MM.1S (cell line): ENCODE measurements at regions not wholly inside any gene's neighbourhood (a gene's known extent, or its start where the extent isn't known, plus 50 kb on each side); places are given as distances from the start of the nearest gene placed in this dataset.

Source experiments
- DNase-seq: peaks from one replicate; pipeline ENCODE4 v3.0.0-alpha.2; 2015
- H2AFZ ChIP-seq: fragments of 300-600 bp; sonication (generic); 2 replicates; pipeline ENCODE4 v1.6.0; 2016; ENCODE audit warnings: antibody characterized with exemption, low read length
- H3F3A ChIP-seq: fragments of 300-600 bp; sonication (generic); 2 replicates; pipeline ENCODE4 v1.6.1; 2016; ENCODE audit warnings: mild to moderate bottlenecking, antibody characterized with exemption, low read length, moderate library complexity, mixed read lengths; ENCODE audit not compliant: insufficient read depth
- H3K27ac ChIP-seq: fragments of 300-600 bp; sonication (generic); 2 replicates; pipeline ENCODE4 v1.5.1; 2016; ENCODE audit warnings: mild to moderate bottlenecking, low read length
- H3K27me3 ChIP-seq: fragments of 300-600 bp; sonication (generic); replicated peaks from 2 replicates; pipeline ENCODE4 v1.6.0; 2016; ENCODE audit warnings: low read length; ENCODE audit not compliant: insufficient read depth
- H3K36me3 ChIP-seq: fragments of 300-600 bp; sonication (generic); replicated peaks from 2 replicates; pipeline ENCODE4 v1.6.1; 2016; ENCODE audit warnings: mild to moderate bottlenecking, low read length, mixed read lengths; ENCODE audit not compliant: insufficient read depth
- H3K4me1 ChIP-seq: fragments of 300-600 bp; sonication (generic); 2 replicates; pipeline ENCODE4 v1.6.1; 2016; ENCODE audit warnings: low read length, mixed read lengths
- H3K4me2 ChIP-seq: fragments of 300-600 bp; sonication (generic); 2 replicates; pipeline ENCODE4 v1.6.0; 2016; ENCODE audit warnings: low read depth, low read length
- H3K4me3 ChIP-seq: fragments of 300-600 bp; sonication (generic); 2 replicates; pipeline ENCODE4 v1.5.1; 2016; ENCODE audit warnings: low read length, mixed read lengths
- H3K79me2 ChIP-seq: fragments of 300-600 bp; sonication (generic); 2 replicates; pipeline ENCODE4 v1.6.1; 2016; ENCODE audit warnings: mixed run types, low read length, mixed read lengths
- H3K9ac ChIP-seq: fragments of 300-600 bp; sonication (generic); 2 replicates; pipeline ENCODE4 v1.6.1; 2016; ENCODE audit warnings: low read length, mixed read lengths
- H3K9me2 ChIP-seq: fragments of 300-600 bp; sonication (generic); replicated peaks from 2 replicates; pipeline ENCODE4 v1.6.1; 2016; ENCODE audit warnings: mild to moderate bottlenecking, low read length, mixed read lengths; ENCODE audit not compliant: insufficient read depth
- H3K9me3 ChIP-seq: fragments of 300-600 bp; sonication (generic); replicated peaks from 2 replicates; pipeline ENCODE4 v1.6.1; 2016; ENCODE audit warnings: mild to moderate bottlenecking, low read length, mixed read lengths; ENCODE audit not compliant: insufficient read depth
- H4K20me1 ChIP-seq: fragments of 300-600 bp; sonication (generic); 2 replicates; pipeline ENCODE4 v1.6.1; 2016; ENCODE audit warnings: mild to moderate bottlenecking, low read length, moderate library complexity, mixed read lengths; ENCODE audit not compliant: insufficient read depth
- EZH2 ChIP-seq: fragments of 300-600 bp; sonication (generic); optimal IDR thresholded peaks from 2 replicates; pipeline ENCODE3; 2017; ENCODE audit warnings: low read depth, mild to moderate bottlenecking, antibody characterized with exemption, low read length, mixed read lengths
- EZH2phosphoT487 ChIP-seq: fragments of 300-600 bp; sonication (generic); IDR thresholded peaks from 2 replicates; pipeline ENCODE4 v1.6.1; 2018; ENCODE audit warnings: antibody characterized with exemption, low read length
- TF ChIP-seq, protein P1 (sequence below): fragments of 300-600 bp; sonication (generic); IDR thresholded peaks from 2 replicates; pipeline ENCODE4 v1.5.1; 2016; ENCODE audit warnings: antibody characterized with exemption, low read length, mixed read lengths

DNA sequence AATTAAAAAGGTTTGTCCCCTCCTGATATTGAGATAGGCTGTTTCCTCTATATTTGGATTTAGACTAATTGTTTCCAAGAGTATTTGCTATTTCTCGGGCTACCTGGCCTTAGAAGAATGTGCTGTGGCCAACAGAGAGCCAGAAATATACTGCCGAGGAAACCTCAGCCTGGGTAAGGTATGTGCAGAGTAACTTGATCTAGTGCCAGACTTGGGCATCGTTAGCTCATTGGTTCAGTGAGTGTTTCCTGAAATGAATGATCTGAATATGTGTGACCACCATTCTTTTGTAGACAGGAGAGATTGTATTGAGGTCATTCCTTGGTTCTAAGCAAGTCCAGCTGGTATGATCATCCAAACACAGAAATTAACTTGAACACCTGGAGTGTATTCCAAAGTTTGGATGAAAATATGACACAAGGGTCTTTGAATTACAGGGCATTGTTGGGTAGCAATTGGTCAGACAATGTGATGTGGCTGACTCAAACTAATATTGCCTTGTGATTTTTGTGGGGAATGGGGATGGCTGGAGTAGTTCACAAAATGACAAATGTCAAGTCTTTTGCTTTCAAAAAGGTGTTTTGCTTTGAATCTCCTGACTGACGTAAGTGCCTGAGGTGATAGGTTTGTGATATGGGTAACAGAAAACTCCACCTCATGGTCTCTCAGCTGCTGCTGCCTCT lies 100.2 kb upstream of the CXCL13 start:
- no peaks in the 10 kb centered on the region for H3K79me2 ChIP-seq
- no peak for DNase-seq
- no peaks in the 10 kb centered on the region for H3K4me1 ChIP-seq
- no peak overlapping the region for H3K9ac ChIP-seq
- no peak overlapping the region; the same call in 1 of the 2 replicates for H3K27ac ChIP-seq
- H2AFZ ChIP-seq, result no peak overlapping the region
- no peaks in the 10 kb centered on the region for H4K20me1 ChIP-seq
- H3K9me2 ChIP-seq, result no peaks in the 10 kb centered on the region
- no peaks in the 10 kb centered on the region for H3K36me3 ChIP-seq
- H3K27me3 ChIP-seq, result no peaks in the 10 kb centered on the region
- TF ChIP-seq, protein P1, sequence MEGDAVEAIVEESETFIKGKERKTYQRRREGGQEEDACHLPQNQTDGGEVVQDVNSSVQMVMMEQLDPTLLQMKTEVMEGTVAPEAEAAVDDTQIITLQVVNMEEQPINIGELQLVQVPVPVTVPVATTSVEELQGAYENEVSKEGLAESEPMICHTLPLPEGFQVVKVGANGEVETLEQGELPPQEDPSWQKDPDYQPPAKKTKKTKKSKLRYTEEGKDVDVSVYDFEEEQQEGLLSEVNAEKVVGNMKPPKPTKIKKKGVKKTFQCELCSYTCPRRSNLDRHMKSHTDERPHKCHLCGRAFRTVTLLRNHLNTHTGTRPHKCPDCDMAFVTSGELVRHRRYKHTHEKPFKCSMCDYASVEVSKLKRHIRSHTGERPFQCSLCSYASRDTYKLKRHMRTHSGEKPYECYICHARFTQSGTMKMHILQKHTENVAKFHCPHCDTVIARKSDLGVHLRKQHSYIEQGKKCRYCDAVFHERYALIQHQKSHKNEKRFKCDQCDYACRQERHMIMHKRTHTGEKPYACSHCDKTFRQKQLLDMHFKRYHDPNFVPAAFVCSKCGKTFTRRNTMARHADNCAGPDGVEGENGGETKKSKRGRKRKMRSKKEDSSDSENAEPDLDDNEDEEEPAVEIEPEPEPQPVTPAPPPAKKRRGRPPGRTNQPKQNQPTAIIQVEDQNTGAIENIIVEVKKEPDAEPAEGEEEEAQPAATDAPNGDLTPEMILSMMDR, result no peak
- TF ChIP-seq EZH2phosphoT487, result no peak
- TF ChIP-seq EZH2, result no peak
- H3K4me2 ChIP-seq, result no peak overlapping the region
- no peaks in the 10 kb centered on the region for H3K9me3 ChIP-seq
- no peaks in the 10 kb centered on the region for H3F3A ChIP-seq
- no peak overlapping the region for H3K4me3 ChIP-seq

DNA sequence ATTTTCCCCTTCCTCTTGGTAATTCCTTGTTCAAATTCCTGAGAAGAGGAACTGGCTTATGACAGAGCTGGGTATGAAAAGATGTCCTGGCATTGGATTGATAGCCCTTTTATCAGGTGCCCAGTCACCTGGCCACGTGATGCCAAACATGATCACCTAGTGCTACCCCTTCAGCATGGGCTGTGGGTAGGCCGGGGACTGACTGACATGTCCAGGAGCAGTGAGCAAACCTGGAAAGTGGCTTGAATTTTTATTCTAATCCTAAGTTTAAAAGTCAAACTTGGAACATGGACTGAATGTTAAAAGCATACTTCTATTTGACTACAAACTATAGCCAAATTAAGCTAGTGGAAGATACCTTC lies 99.7 kb upstream of the CXCL13 start:
- TF ChIP-seq EZH2 (no peak), EZH2phosphoT487 (no peak)
- TF ChIP-seq, protein P1, result no peak
- Histone ChIP-seq H3K9ac (no peak overlapping the region), H3K27ac (no peak overlapping the region), H3K36me3 (no peaks in the 10 kb centered on the region), H2AFZ (no peak overlapping the region), H3K4me1 (no peaks in the 10 kb centered on the region), H3K9me2 (no peaks in the 10 kb centered on the region), H3K4me3 (no peak overlapping the region), H3K79me2 (no peaks in the 10 kb centered on the region), H3K9me3 (no peaks in the 10 kb centered on the region), H4K20me1 (no peaks in the 10 kb centered on the region), H3F3A (no peaks in the 10 kb centered on the region), H3K27me3 (no peaks in the 10 kb centered on the region), H3K4me2 (no peak overlapping the region)
- DNase-seq, result no peak

DNA sequence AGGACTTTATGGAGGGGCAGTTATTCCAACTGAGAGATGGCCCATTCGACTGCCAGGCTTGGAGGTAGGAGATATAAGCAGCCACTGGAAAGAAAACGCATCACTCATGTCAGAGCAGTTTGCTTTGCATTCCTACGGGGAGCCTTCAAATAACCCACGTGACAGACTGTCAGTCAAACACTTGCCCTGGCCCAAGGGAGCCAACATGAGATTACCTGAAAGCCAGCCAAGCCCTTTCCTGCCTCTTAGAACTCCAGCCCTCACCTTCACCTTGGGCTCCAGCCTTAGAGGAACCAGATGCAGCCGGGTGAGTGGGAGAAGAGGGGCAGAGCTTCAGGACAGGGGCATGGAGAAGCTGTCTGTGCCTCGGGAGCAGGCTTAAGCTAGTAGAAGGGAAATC lies 95.3 kb upstream of the CXCL13 start:
- Histone ChIP-seq H2AFZ (no peak overlapping the region), H3K9me2 (no peaks in the 10 kb centered on the region), H4K20me1 (no peaks in the 10 kb centered on the region), H3K4me1 (no peaks in the 10 kb centered on the region), H3K9ac (no peak overlapping the region), H3K79me2 (no peaks in the 10 kb centered on the region), H3K36me3 (no peaks in the 10 kb centered on the region), H3K27ac (no peak overlapping the region), H3K4me3 (no peak overlapping the region), H3K9me3 (no peaks in the 10 kb centered on the region), H3K4me2 (no peak overlapping the region), H3K27me3 (no peaks in the 10 kb centered on the region), H3F3A (no peaks in the 10 kb centered on the region)
- DNase-seq, result no peak
- TF ChIP-seq EZH2 (no peak), EZH2phosphoT487 (no peak)
- TF ChIP-seq, protein P1, result no peak
